ENCODE measurements at regions not wholly inside any gene's neighbourhood (a gene's known extent, or its start where the extent isn't known, plus 50 kb on each side); places are given as distances from the start of the nearest gene placed in this dataset.

DNA sequence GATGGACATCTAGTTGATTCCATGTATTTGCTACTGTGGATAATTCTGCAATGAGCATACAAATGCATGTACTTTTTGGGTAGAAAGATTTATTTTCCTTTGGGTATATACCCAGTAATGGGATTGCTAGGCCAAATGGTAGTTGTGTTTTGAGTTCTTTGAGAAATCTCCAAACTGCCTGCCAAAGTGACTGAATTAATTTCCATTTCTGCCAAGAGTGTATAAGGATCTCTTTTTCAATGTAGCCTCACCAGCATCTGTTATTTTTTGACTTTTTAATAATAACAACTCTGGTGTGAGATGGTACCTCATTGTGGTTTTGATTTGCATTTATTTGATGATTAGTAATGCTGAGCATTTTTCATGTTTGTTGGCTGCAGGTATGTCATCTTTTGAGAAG lies 435.0 kb upstream of the CBLB start:
- ATAC-seq, result no peak
- TF ChIP-seq ISL1 (CRISPR knock-in tag; IDR thresholded peaks at IDR 0.05), result no peak
- TF ChIP-seq, protein P1, sequence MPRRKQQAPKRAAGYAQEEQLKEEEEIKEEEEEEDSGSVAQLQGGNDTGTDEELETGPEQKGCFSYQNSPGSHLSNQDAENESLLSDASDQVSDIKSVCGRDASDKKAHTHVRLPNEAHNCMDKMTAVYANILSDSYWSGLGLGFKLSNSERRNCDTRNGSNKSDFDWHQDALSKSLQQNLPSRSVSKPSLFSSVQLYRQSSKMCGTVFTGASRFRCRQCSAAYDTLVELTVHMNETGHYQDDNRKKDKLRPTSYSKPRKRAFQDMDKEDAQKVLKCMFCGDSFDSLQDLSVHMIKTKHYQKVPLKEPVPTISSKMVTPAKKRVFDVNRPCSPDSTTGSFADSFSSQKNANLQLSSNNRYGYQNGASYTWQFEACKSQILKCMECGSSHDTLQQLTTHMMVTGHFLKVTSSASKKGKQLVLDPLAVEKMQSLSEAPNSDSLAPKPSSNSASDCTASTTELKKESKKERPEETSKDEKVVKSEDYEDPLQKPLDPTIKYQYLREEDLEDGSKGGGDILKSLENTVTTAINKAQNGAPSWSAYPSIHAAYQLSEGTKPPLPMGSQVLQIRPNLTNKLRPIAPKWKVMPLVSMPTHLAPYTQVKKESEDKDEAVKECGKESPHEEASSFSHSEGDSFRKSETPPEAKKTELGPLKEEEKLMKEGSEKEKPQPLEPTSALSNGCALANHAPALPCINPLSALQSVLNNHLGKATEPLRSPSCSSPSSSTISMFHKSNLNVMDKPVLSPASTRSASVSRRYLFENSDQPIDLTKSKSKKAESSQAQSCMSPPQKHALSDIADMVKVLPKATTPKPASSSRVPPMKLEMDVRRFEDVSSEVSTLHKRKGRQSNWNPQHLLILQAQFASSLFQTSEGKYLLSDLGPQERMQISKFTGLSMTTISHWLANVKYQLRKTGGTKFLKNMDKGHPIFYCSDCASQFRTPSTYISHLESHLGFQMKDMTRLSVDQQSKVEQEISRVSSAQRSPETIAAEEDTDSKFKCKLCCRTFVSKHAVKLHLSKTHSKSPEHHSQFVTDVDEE (CRISPR knock-in tag; IDR thresholded peaks at IDR 0.05), result no peak

DNA sequence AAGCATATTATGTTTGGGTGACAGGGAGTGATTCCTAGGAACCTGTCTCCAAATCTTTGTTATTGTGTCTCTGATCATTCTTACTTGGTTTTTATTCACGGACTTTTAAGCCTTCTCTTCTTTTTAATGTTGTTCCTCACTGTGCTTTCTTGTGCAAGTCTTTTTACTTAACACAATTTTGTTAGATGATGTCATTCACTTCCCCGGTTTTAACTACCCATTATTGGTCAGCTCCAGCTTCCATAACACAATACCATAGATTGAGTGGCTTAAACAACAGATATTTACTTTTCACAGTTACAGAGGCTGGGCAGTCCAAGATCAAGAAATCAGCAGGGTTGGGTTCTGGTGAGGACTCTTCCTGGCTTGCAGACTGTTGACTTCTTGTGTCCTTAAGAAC lies 436.3 kb upstream of the CBLB start:
- TF ChIP-seq ESRRG (CRISPR knock-in tag; IDR thresholded peaks at IDR 0.05), result no peak
- TF ChIP-seq, protein P2, sequence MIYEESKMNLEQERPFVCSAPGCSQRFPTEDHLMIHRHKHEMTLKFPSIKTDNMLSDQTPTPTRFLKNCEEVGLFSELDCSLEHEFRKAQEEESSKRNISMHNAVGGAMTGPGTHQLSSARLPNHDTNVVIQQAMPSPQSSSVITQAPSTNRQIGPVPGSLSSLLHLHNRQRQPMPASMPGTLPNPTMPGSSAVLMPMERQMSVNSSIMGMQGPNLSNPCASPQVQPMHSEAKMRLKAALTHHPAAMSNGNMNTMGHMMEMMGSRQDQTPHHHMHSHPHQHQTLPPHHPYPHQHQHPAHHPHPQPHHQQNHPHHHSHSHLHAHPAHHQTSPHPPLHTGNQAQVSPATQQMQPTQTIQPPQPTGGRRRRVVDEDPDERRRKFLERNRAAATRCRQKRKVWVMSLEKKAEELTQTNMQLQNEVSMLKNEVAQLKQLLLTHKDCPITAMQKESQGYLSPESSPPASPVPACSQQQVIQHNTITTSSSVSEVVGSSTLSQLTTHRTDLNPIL (CRISPR knock-in tag; IDR thresholded peaks at IDR 0.05; ENCODE audit: low read depth), result no peak
- TF ChIP-seq ZNF70 (CRISPR knock-in tag; IDR thresholded peaks at IDR 0.05), result no peak
- TF ChIP-seq BACH2 (CRISPR knock-in tag; IDR thresholded peaks at IDR 0.05; ENCODE audit: borderline replicate concordance), result no peak
- no peak for TF ChIP-seq OSR1 (CRISPR knock-in tag; IDR thresholded peaks at IDR 0.05)
- TF ChIP-seq, protein P3, sequence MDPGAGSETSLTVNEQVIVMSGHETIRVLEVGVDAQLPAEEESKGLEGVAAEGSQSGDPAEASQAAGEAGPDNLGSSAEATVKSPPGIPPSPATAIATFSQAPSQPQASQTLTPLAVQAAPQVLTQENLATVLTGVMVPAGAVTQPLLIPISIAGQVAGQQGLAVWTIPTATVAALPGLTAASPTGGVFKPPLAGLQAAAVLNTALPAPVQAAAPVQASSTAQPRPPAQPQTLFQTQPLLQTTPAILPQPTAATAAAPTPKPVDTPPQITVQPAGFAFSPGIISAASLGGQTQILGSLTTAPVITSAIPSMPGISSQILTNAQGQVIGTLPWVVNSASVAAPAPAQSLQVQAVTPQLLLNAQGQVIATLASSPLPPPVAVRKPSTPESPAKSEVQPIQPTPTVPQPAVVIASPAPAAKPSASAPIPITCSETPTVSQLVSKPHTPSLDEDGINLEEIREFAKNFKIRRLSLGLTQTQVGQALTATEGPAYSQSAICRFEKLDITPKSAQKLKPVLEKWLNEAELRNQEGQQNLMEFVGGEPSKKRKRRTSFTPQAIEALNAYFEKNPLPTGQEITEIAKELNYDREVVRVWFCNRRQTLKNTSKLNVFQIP (CRISPR knock-in tag; IDR thresholded peaks at IDR 0.05; ENCODE audit: borderline replicate concordance, low read depth), result no peak
- TF ChIP-seq TOX (CRISPR knock-in tag; IDR thresholded peaks at IDR 0.05; ENCODE audit: borderline replicate concordance), result no peak
- TF ChIP-seq ZNF8 (CRISPR knock-in tag; IDR thresholded peaks at IDR 0.05), result no peak
- TF ChIP-seq, protein P4, sequence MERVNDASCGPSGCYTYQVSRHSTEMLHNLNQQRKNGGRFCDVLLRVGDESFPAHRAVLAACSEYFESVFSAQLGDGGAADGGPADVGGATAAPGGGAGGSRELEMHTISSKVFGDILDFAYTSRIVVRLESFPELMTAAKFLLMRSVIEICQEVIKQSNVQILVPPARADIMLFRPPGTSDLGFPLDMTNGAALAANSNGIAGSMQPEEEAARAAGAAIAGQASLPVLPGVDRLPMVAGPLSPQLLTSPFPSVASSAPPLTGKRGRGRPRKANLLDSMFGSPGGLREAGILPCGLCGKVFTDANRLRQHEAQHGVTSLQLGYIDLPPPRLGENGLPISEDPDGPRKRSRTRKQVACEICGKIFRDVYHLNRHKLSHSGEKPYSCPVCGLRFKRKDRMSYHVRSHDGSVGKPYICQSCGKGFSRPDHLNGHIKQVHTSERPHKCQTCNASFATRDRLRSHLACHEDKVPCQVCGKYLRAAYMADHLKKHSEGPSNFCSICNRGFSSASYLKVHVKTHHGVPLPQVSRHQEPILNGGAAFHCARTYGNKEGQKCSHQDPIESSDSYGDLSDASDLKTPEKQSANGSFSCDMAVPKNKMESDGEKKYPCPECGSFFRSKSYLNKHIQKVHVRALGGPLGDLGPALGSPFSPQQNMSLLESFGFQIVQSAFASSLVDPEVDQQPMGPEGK (CRISPR knock-in tag; IDR thresholded peaks at IDR 0.05; ENCODE audit: borderline replicate concordance), result no peak
- no peak for TF ChIP-seq SNAI2 (CRISPR knock-in tag; IDR thresholded peaks at IDR 0.05)
- TF ChIP-seq TCF4 (CRISPR knock-in tag; IDR thresholded peaks at IDR 0.05; ENCODE audit: borderline replicate concordance), result no peak
- no peak for TF ChIP-seq ZFP30 (CRISPR knock-in tag; IDR thresholded peaks at IDR 0.05)
- no peak for ATAC-seq

DNA sequence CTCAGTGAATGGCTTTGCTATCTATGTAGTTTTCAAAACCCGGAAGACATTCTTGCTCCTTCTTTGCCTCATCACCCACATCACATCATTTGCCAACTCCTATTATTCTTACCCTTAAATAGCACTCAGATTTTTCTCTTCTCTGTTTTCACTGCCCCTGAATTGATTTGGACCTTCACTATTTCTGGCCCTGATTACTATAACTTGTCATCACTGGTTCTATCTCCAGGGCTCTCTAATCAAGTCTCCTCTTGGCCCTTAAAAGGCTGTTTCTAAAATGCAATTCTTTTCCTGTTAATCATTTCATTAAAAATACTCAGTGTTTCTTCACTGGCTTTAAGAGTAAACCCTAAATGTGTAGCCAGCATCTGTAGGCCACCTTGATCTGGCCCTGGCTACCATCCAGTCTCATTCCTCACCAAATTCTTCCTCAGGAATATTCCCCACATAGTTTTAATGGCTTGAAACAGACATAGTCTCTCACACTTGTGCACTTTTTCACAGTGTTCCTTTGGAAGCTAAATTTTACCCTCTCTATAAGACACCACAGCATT lies 437.1 kb upstream of the CBLB start:
- TF ChIP-seq OSR1 (CRISPR knock-in tag; IDR thresholded peaks at IDR 0.05) (no peak), BACH2 (CRISPR knock-in tag; IDR thresholded peaks at IDR 0.05; ENCODE audit: borderline replicate concordance) (no peak), ISL1 (CRISPR knock-in tag; IDR thresholded peaks at IDR 0.05) (no peak), ESRRG (CRISPR knock-in tag; IDR thresholded peaks at IDR 0.05) (no peak), CSDC2 (CRISPR knock-in tag; IDR thresholded peaks at IDR 0.05) (no peak), TOX (CRISPR knock-in tag; IDR thresholded peaks at IDR 0.05; ENCODE audit: borderline replicate concordance) (no peak), ZNF565 (CRISPR knock-in tag; conservative IDR thresholded peaks at IDR 0.05; ENCODE audit: low read depth) (no peak), PPARA (CRISPR knock-in tag; IDR thresholded peaks at IDR 0.05; ENCODE audit: borderline replicate concordance) (no peak), RARB (CRISPR knock-in tag; IDR thresholded peaks at IDR 0.05) (no peak)
- TF ChIP-seq, protein P3 (CRISPR knock-in tag; IDR thresholded peaks at IDR 0.05; ENCODE audit: borderline replicate concordance, low read depth), result no peak
- TF ChIP-seq, protein P5, sequence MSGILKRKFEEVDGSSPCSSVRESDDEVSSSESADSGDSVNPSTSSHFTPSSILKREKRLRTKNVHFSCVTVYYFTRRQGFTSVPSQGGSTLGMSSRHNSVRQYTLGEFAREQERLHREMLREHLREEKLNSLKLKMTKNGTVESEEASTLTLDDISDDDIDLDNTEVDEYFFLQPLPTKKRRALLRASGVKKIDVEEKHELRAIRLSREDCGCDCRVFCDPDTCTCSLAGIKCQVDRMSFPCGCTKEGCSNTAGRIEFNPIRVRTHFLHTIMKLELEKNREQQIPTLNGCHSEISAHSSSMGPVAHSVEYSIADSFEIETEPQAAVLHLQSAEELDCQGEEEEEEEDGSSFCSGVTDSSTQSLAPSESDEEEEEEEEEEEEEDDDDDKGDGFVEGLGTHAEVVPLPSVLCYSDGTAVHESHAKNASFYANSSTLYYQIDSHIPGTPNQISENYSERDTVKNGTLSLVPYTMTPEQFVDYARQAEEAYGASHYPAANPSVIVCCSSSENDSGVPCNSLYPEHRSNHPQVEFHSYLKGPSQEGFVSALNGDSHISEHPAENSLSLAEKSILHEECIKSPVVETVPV (CRISPR knock-in tag; IDR thresholded peaks at IDR 0.05), result no peak
- no peak for ATAC-seq

All from SK-N-SH treated with all-trans-retinoic acid at 6 μM for 48 hours (cell line).